ENCODE measurements at regions not wholly inside any gene's neighbourhood (a gene's known extent, or its start where the extent isn't known, plus 50 kb on each side); places are given as distances from the start of the nearest gene placed in this dataset.

DNA sequence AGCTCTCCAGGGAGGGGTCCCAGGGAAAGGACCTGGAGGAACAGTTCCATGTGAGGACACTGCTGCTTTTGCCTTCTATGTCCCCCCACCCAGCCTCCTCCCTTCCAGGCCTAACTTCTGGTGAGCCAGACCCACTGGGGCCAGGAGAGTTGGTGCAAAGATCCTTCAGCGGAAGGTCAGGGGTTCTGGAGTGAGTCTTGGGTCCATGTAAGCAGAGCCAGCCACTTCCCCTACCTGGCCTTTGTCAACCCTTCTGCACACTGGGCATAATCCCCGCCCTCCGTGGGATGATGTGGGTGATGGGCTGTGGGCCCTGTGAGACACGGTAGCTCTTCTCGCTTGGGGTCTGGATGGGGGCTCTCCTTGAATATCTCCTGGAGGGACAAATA lies 76.9 kb downstream of the RHOB start:
- TF ChIP-seq, protein P1, sequence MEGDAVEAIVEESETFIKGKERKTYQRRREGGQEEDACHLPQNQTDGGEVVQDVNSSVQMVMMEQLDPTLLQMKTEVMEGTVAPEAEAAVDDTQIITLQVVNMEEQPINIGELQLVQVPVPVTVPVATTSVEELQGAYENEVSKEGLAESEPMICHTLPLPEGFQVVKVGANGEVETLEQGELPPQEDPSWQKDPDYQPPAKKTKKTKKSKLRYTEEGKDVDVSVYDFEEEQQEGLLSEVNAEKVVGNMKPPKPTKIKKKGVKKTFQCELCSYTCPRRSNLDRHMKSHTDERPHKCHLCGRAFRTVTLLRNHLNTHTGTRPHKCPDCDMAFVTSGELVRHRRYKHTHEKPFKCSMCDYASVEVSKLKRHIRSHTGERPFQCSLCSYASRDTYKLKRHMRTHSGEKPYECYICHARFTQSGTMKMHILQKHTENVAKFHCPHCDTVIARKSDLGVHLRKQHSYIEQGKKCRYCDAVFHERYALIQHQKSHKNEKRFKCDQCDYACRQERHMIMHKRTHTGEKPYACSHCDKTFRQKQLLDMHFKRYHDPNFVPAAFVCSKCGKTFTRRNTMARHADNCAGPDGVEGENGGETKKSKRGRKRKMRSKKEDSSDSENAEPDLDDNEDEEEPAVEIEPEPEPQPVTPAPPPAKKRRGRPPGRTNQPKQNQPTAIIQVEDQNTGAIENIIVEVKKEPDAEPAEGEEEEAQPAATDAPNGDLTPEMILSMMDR (IDR thresholded peaks at IDR 0.05): no peak
- intact Hi-C loops (cut with DNase I): no loop called here
- H3K4me3 ChIP-seq: no peak overlapping the region
- H3K27me3 ChIP-seq: no peaks in the 10 kb centered on the region
- no peak for ATAC-seq
- H3K4me1 ChIP-seq: peaks cover 18% of the 10 kb centered on the region
- H3K36me3 ChIP-seq: no peaks in the 10 kb centered on the region
- no peak for DNase-seq
- no peaks in the 10 kb centered on the region for H3K9me3 ChIP-seq
- H3K27ac ChIP-seq: no peak overlapping the region

DNA sequence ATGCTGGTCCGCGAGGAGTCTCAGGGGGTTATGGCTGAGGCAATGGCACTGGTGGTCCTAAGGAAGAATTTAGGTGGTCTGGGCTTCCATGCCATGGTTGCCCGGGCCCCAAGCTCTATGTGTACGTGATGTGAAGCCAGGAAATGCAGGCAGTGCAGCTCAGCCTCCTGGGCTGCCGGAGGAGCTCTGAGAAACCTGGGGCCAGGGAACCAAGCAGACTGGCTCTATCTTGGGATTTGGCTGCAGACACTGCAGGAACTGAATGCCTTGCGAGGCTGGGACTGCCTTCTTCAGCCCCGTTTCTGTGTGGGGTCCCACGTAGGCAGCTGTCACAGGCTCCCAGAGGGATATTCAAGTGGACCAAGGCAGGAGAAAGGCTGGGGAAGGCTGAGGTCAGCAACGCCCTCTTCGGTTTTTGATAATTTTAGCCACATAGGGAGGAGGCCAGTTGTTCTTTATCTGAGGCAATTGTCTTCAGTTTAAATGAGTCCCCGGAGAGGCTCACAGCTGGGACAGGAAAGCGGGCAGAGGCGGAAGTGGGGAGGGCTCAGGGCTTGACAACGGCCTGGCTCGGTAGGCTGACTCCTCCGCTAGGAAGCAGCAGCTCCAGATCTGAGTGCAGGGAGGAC lies 77.7 kb downstream of the RHOB start:
- ATAC-seq (peak; percentile 4), DNase-seq (no peak)
- Histone ChIP-seq H3K36me3 (no peaks in the 10 kb centered on the region), H3K9me3 (no peaks in the 10 kb centered on the region), H3K27me3 (no peaks in the 10 kb centered on the region), H3K4me3 (no peak overlapping the region), H3K4me1 (peaks cover 18% of the 10 kb centered on the region), H3K27ac (peak overlapping the region; percentile 33)
- TF ChIP-seq, protein P1 (IDR thresholded peaks at IDR 0.05): no peak
- intact Hi-C loops (cut with DNase I): no loop called here

DNA sequence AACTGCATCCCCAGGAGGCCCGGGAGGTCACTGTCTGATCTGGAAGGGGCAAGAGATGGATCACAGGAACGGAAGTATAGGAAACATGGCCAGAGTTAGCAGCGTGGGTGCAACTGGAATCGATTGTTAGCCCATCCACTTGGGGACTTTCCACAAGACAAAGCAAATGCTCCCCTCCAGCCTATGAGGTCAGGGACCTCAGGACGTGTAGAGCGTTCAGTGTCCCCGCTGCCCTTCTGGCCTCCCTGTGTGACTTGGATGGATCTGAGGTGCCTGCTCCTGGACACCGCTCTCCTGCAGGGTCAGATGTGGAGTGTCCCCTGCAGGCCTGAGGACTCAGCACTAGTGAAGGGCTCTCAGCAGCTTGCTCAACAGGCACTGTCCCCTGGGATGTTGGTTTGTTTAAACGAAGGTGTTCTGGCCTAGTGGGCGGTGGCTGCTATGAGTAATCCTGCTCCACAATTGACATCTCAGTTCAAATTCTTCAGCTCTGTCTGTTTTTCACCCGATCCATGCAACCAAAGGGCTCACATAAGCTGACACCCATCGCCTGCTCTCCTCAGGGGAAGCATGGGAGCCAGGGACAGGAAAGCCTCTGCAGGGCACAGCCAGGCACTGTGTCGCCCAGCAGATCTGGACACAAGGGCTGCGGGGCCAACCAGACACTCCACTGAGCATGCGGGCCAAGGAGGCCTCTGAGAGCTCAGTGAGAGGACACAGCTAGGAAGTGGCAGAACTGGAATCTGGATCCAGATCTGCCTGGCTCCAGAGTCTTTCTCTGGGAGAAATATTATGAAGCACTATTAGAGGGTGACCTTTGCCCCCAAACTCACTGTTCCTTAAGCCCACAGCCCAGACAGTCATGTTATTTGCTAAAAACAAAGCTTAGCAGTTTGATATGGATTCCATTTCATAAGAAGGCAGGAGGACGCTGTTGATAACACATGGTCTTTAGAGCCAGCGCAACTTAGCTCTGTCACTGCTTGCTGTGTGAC lies 78.5 kb downstream of the RHOB start:
- peaks cover 18% of the 10 kb centered on the region for H3K4me1 ChIP-seq
- H3K27ac ChIP-seq: peak overlapping the region; percentile 33
- no peaks in the 10 kb centered on the region for H3K36me3 ChIP-seq
- H3K27me3 ChIP-seq: no peaks in the 10 kb centered on the region
- intact Hi-C loops (cut with DNase I): no loop called here
- no peak overlapping the region for H3K4me3 ChIP-seq
- ATAC-seq: peak; percentile 90
- DNase-seq: peak; percentile 79
- no peaks in the 10 kb centered on the region for H3K9me3 ChIP-seq
- TF ChIP-seq, protein P1 (IDR thresholded peaks at IDR 0.05): peak; percentile 11

DNA sequence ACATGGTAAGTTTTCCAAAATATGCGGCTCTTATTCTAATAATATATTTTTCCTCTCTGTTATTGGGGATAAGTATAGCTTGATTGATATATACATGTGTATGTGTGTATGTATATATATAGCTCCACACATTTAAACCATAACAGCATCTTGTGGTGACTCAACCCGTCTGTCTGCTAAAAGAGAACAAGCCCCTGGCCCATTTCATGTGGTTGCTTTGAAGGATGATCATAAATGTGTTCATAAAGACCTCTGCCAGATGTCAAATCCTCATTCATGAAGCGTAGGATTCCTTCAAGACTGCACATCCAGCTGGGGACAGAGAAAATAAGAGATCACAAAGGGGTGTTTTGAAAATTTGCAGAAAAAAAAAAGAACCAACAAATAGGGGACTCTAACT lies 79.3 kb downstream of the RHOB start:
- ATAC-seq (no peak), DNase-seq (no peak)
- Histone ChIP-seq H3K27me3 (no peaks in the 10 kb centered on the region), H3K27ac (no peak overlapping the region), H3K4me3 (no peak overlapping the region), H3K36me3 (no peaks in the 10 kb centered on the region), H3K4me1 (peaks cover 18% of the 10 kb centered on the region), H3K9me3 (no peaks in the 10 kb centered on the region)
- intact Hi-C loops (cut with DNase I): no loop called here
- TF ChIP-seq, protein P1 (IDR thresholded peaks at IDR 0.05): no peak

DNA sequence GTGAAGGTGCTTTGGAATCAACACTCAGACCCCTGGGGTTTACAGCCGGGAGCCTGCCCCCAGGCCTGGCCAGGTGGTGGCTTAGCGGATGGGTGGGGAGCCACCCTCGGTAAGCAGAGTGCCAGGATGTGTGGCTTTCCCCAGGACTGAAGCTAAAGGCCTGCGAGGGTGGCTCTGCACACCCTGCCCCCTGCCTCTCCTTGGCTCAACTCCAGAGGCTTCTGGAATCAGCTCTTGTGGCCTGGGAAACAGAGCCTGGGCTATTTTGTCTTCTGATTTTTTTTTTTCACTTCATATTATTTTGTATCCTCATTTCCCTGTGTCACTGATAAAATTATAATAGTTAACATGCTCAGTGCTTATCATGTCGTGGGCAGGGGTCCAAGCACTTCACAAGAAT lies 79.8 kb downstream of the RHOB start:
- H3K27ac ChIP-seq: no peak overlapping the region
- DNase-seq (no peak), ATAC-seq (no peak)
- intact Hi-C loops (cut with DNase I): no loop called here
- TF ChIP-seq, protein P1 (IDR thresholded peaks at IDR 0.05): no peak
- H3K36me3 ChIP-seq: no peaks in the 10 kb centered on the region
- peaks cover 18% of the 10 kb centered on the region for H3K4me1 ChIP-seq
- H3K27me3 ChIP-seq: no peaks in the 10 kb centered on the region
- no peak overlapping the region for H3K4me3 ChIP-seq
- no peaks in the 10 kb centered on the region for H3K9me3 ChIP-seq
